ENCODE measurements at regions not wholly inside any gene's neighbourhood (a gene's known extent, or its start where the extent isn't known, plus 50 kb on each side); places are given as distances from the start of the nearest gene placed in this dataset.
"Not testable (repeated sequence)": the region's sequence is repeated elsewhere in the genome, so short reads cannot be mapped to it uniquely, and the experiment has no call there.

- TF ChIP-seq, protein P1, sequence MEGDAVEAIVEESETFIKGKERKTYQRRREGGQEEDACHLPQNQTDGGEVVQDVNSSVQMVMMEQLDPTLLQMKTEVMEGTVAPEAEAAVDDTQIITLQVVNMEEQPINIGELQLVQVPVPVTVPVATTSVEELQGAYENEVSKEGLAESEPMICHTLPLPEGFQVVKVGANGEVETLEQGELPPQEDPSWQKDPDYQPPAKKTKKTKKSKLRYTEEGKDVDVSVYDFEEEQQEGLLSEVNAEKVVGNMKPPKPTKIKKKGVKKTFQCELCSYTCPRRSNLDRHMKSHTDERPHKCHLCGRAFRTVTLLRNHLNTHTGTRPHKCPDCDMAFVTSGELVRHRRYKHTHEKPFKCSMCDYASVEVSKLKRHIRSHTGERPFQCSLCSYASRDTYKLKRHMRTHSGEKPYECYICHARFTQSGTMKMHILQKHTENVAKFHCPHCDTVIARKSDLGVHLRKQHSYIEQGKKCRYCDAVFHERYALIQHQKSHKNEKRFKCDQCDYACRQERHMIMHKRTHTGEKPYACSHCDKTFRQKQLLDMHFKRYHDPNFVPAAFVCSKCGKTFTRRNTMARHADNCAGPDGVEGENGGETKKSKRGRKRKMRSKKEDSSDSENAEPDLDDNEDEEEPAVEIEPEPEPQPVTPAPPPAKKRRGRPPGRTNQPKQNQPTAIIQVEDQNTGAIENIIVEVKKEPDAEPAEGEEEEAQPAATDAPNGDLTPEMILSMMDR (conservative IDR thresholded peaks at IDR 0.05 in 1 of 2, IDR thresholded peaks at IDR 0.05 in 1 of 2; ENCODE audit: extremely low read depth in 1 of 2, insufficient read depth in 1 of 2, low read depth in 1 of 2, low read length in 2 of 2) = not testable (repeated sequence)
- not testable (repeated sequence) for TF ChIP-seq EZH2 (IDR thresholded peaks at IDR 0.05; ENCODE audit: borderline replicate concordance, low read length)
Measured at GRCh38 chr20:47977789-47978252, 192.5 kb upstream of the SULF2 start.

Measured in mammary epithelial cell (primary cell).